Endothelial cell of umbilical vein (primary cell): ENCODE measurements at regions not wholly inside any gene's neighbourhood (a gene's known extent, or its start where the extent isn't known, plus 50 kb on each side); places are given as distances from the start of the nearest gene placed in this dataset.

Source experiments
- BruUV-seq: library from RNA; stranded (reverse); fragments of 400-500 nt; replicated peaks from 2 replicates; lab custom pipeline; 2021; lab: Mats Ljungman, UMichigan
- CTCF ChIA-PET: fragments of 300-600, 350-600 bp; sonication (Branson Sonifier 250); formaldehyde crosslinking; loops from one replicate; lab custom pipeline; 2021; ENCODE audit warnings: antibody characterized with exemption, inconsistent platforms; lab: Charles Lee
- POLR2A ChIA-PET: fragments of 300-600, 350-600 bp; sonication (Branson Sonifier 250); formaldehyde crosslinking; loops from one replicate; lab custom pipeline; 2021; ENCODE audit warnings: antibody characterized with exemption, inconsistent platforms; lab: Charles Lee
- DNase-seq: peaks from one replicate; pipeline ENCODE4 v3.0.0-alpha.2; 2011; ENCODE audit warnings: low read depth, low spot score
- FAIRE-seq: peaks from 2 replicates; lab custom pipeline; 2011; peaks lifted over from hg19 to GRCh38; lab: Jason Lieb, UNC
- H2AFZ ChIP-seq: 2 replicates; pipeline ENCODE4 v1.6.0; 2012; ENCODE audit warnings: low read depth, low read length, control low read depth, inconsistent platforms
- H3K27ac ChIP-seq: 2 replicates; pipeline ENCODE4 v1.5.1; 2011; ENCODE audit warnings: low read depth, mild to moderate bottlenecking, control low read depth, low read length, moderate library complexity; ENCODE audit not compliant: insufficient read depth
- H3K27me3 ChIP-seq, 2 experiments: 2 replicates each; pipeline versions ENCODE4 v1.6.0 to v1.6.1; 2011; ENCODE audit warnings: low read length in 2 of 2, mixed read lengths in 1 of 2; ENCODE audit not compliant: control insufficient read depth in 2 of 2, insufficient read depth in 2 of 2
- H3K36me3 ChIP-seq, 2 experiments: 2 replicates in 1 of 2; 3 replicates in 1 of 2; pipeline ENCODE4 v1.5.1; 2011; ENCODE audit warnings: low read length in 2 of 2, mild to moderate bottlenecking in 1 of 2, moderate library complexity in 1 of 2; ENCODE audit not compliant: control insufficient read depth in 2 of 2, insufficient read depth in 2 of 2; ENCODE audit errors: extremely low read depth in 1 of 2
- H3K4me1 ChIP-seq: 3 replicates; pipeline ENCODE4 v1.5.1; 2011; ENCODE audit warnings: mild to moderate bottlenecking, low read length; ENCODE audit not compliant: control insufficient read depth, insufficient read depth; ENCODE audit errors: extremely low read depth
- H3K4me2 ChIP-seq: 2 replicates; pipeline ENCODE4 v1.6.1; 2011; ENCODE audit warnings: low read length, control low read depth, mixed read lengths; ENCODE audit not compliant: insufficient read depth
- H3K4me3 ChIP-seq, 3 experiments: fragments of 200-600 bp in 1 of 3; sonication (generic), shearing (Covaris generic) in 1 of 3; replicated peaks in 1 of 3; 2 replicates each; pipeline ENCODE4 v1.5.1; 2011 to 2016; ENCODE audit warnings: control low read depth in 3 of 3, low read length in 3 of 3, mild to moderate bottlenecking in 2 of 3, inconsistent platforms in 1 of 3, low read depth in 1 of 3, moderate library complexity in 1 of 3; ENCODE audit not compliant: insufficient read depth in 1 of 3
- H3K79me2 ChIP-seq: 2 replicates; pipeline ENCODE4 v1.6.0; 2012; ENCODE audit warnings: low read length, inconsistent platforms; ENCODE audit not compliant: control insufficient read depth, insufficient read depth
- H3K9ac ChIP-seq: replicated peaks from 2 replicates; pipeline ENCODE3; 2011; ENCODE audit warnings: low read length, control low read depth; ENCODE audit not compliant: insufficient read depth; ENCODE audit errors: extremely low read depth
- H3K9me1 ChIP-seq: replicated peaks from 3 replicates; pipeline ENCODE4 v1.6.0; 2011; ENCODE audit warnings: mild to moderate bottlenecking, low read length; ENCODE audit not compliant: control insufficient read depth, insufficient read depth; ENCODE audit errors: extremely low read depth
- H3K9me3 ChIP-seq: replicated peaks from 2 replicates; pipeline ENCODE4 v1.5.1; 2012; ENCODE audit warnings: low read length, inconsistent platforms; ENCODE audit not compliant: control insufficient read depth, insufficient read depth
- H4K20me1 ChIP-seq: replicated peaks from 2 replicates; pipeline ENCODE3; 2011; ENCODE audit warnings: mild to moderate bottlenecking, low read length; ENCODE audit not compliant: control insufficient read depth, insufficient read depth; ENCODE audit errors: extremely low read depth
- EZH2 ChIP-seq: IDR thresholded peaks from 2 replicates; pipeline ENCODE4 v1.6.1; 2012; ENCODE audit warnings: borderline replicate concordance, low read depth, mild to moderate bottlenecking, moderate library complexity, low read length, inconsistent platforms; ENCODE audit not compliant: severe bottlenecking
- FOS ChIP-seq: IDR thresholded peaks from 2 replicates; pipeline ENCODE4 v1.6.1; 2011; ENCODE audit warnings: mild to moderate bottlenecking, low read length, moderate library complexity, borderline replicate concordance; ENCODE audit not compliant: insufficient read depth
- GATA2 ChIP-seq: IDR thresholded peaks from 2 replicates; pipeline ENCODE4 v1.7.0; 2011; ENCODE audit warnings: low read depth, mild to moderate bottlenecking, moderate library complexity, mixed read lengths, low read length; ENCODE audit not compliant: insufficient read length, insufficient read depth
- JUN ChIP-seq: IDR thresholded peaks from 2 replicates; pipeline ENCODE4 v1.6.1; 2011; ENCODE audit warnings: borderline replicate concordance, low read depth; ENCODE audit not compliant: insufficient read length, insufficient read depth
- MYC ChIP-seq: IDR thresholded peaks from one replicate; pipeline ENCODE4 v1.6.1; 2011; ENCODE audit warnings: mild to moderate bottlenecking, low read depth, low read length
- POLR2A ChIP-seq: IDR thresholded peaks from 2 replicates; pipeline ENCODE4 v1.6.1; 2012; ENCODE audit warnings: low read depth, mild to moderate bottlenecking, control low read depth, low read length
- POLR2AphosphoS5 ChIP-seq: IDR thresholded peaks from 2 replicates; pipeline ENCODE4 v1.6.1; 2012; ENCODE audit warnings: low read depth, mild to moderate bottlenecking, control low read depth, low read length, moderate library complexity; ENCODE audit not compliant: insufficient read depth
- dilution Hi-C: fragments of 300-500 bp; cut with MboI; formaldehyde crosslinking; loops from one replicate; pipeline ENCODE4 v1.15.0; 2019; ENCODE audit warnings: low sequenced_read_pairs; ENCODE audit not compliant: extremely low pct_ligation_motif_present
- intact Hi-C: fragments of 100-400 bp; cut with micrococcal nuclease; formaldehyde crosslinking; loops from one replicate; pipeline ENCODE4 v1.10.0; 2022
- TF ChIP-seq, protein P1 (sequence below), 2 donors: IDR thresholded peaks; 1 replicate in 1 of 2; 2 replicates in 1 of 2; pipeline ENCODE4 v1.5.1; 2011; ENCODE audit warnings: low read length in 2 of 2, mild to moderate bottlenecking in 2 of 2, moderate library complexity in 2 of 2, control low read depth in 1 of 2, inconsistent platforms in 1 of 2, low read depth in 1 of 2; ENCODE audit not compliant: insufficient read depth in 1 of 2; ENCODE audit errors: extremely low read depth in 1 of 2
- TF ChIP-seq, protein P2 (sequence below): IDR thresholded peaks from 2 replicates; pipeline ENCODE4 v1.6.1; 2011; ENCODE audit not compliant: insufficient read depth, insufficient read length

DNA sequence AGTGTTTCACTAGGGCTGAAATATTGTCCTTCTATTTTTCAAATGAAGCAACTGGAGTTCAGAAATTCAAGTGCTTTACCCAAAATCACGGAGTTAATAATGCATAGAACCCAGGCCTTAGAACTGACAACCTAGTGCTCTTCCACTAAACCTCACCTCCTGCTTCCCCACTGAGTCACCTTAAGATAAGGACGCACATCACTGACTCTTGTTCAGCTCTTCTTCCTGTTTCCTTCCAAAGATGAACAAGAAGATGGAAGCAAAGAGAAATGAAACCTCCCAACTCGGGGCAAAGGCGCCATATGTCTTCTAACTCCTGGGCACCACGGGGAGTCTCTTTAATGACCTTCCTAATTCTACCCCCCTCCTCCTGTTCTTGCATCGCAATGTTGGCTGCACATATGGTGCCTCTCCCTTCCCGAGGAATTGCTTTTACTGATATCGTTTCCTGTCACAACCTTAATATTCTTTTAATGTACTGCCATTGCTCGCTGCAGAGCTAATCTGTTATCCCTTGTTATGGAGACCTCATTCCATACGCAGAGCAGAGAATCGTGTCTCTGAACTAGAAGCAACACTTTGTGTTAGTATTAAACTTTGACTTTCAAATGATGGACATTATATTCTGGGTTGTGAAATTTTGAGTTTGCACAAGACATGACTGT, 591.4 kb downstream of the TMEM114 start:
- H3K9me3 ChIP-seq = peaks cover 2% of the 10 kb centered on the region
- no peak overlapping the region for H3K4me2 ChIP-seq
- H3K4me3 ChIP-seq = no peak overlapping the region
- no peak overlapping the region for H3K9ac ChIP-seq
- dilution Hi-C loops (no loop called here), intact Hi-C loops (no loop called here)
- no peaks in the 10 kb centered on the region for H3K36me3 ChIP-seq
- H3K27me3 ChIP-seq = no peaks in the 10 kb centered on the region
- H3K79me2 ChIP-seq = no peaks in the 10 kb centered on the region
- no peak overlapping the region for H3K27ac ChIP-seq
- H3K4me1 ChIP-seq = no peaks in the 10 kb centered on the region
- no peaks in the 10 kb centered on the region for H4K20me1 ChIP-seq
- POLR2A ChIA-PET = no interaction called here
- DNase-seq = no peak
- H2AFZ ChIP-seq = no peak overlapping the region
- FAIRE-seq = no peak
- H3K9me1 ChIP-seq = no peaks in the 10 kb centered on the region
- CTCF ChIA-PET = no interaction called here
- TF ChIP-seq GATA2 (no peak), POLR2AphosphoS5 (no peak), POLR2A (no peak), MYC (no peak), JUN (no peak), EZH2 (no peak), FOS (no peak)
- TF ChIP-seq, protein P1, sequence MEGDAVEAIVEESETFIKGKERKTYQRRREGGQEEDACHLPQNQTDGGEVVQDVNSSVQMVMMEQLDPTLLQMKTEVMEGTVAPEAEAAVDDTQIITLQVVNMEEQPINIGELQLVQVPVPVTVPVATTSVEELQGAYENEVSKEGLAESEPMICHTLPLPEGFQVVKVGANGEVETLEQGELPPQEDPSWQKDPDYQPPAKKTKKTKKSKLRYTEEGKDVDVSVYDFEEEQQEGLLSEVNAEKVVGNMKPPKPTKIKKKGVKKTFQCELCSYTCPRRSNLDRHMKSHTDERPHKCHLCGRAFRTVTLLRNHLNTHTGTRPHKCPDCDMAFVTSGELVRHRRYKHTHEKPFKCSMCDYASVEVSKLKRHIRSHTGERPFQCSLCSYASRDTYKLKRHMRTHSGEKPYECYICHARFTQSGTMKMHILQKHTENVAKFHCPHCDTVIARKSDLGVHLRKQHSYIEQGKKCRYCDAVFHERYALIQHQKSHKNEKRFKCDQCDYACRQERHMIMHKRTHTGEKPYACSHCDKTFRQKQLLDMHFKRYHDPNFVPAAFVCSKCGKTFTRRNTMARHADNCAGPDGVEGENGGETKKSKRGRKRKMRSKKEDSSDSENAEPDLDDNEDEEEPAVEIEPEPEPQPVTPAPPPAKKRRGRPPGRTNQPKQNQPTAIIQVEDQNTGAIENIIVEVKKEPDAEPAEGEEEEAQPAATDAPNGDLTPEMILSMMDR (IDR thresholded peaks at IDR 0.05; ENCODE audit: extremely low read depth in 1 of 2, insufficient read depth in 1 of 2, low read depth in 1 of 2, low read length in 2 of 2) = no peak
- TF ChIP-seq, protein P2, sequence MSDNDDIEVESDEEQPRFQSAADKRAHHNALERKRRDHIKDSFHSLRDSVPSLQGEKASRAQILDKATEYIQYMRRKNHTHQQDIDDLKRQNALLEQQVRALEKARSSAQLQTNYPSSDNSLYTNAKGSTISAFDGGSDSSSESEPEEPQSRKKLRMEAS = no peak
- no TSS peak for BruUV-seq
